CD14-positive monocyte (primary cell): ENCODE measurements at regions not wholly inside any gene's neighbourhood (a gene's known extent, or its start where the extent isn't known, plus 50 kb on each side); places are given as distances from the start of the nearest gene placed in this dataset.

ENCODE experiments used
- DNase-seq, 3 donors: peaks; one replicate each; pipeline ENCODE4 v3.0.0-alpha.2; 2011 to 2022
- H2AFZ ChIP-seq: 2 replicates; pipeline ENCODE4 v1.6.0; 2012; ENCODE audit warnings: mild to moderate bottlenecking, low read depth, low read length, inconsistent platforms; ENCODE audit not compliant: insufficient read depth, poor library complexity, severe bottlenecking
- H3K27ac ChIP-seq, 2 donors: 1 replicate in 1 of 2; 2 replicates in 1 of 2; pipeline ENCODE4 v1.5.1; 2012 to 2013; ENCODE audit warnings: low read length in 2 of 2, control low read depth in 1 of 2, inconsistent platforms in 1 of 2, low read depth in 1 of 2, mild to moderate bottlenecking in 1 of 2
- H3K27me3 ChIP-seq, 2 donors: one replicate each; pipeline versions ENCODE4 v1.6.0 to v1.6.1; 2011 to 2013; ENCODE audit warnings: low read length in 2 of 2; ENCODE audit not compliant: control insufficient read depth in 2 of 2, insufficient read depth in 2 of 2
- H3K36me3 ChIP-seq, 2 donors: replicated peaks in 1 of 2; 1 replicate in 1 of 2; 2 replicates in 1 of 2; pipeline versions ENCODE4 v1.5.1 to v1.6.1; 2012 to 2013; ENCODE audit warnings: low read length in 2 of 2, control low read depth in 1 of 2, inconsistent platforms in 1 of 2, mild to moderate bottlenecking in 1 of 2; ENCODE audit not compliant: insufficient read depth in 2 of 2, control insufficient read depth in 1 of 2
- H3K4me1 ChIP-seq, 2 donors: 1 replicate in 1 of 2; 2 replicates in 1 of 2; pipeline versions ENCODE4 v1.5.1 to v1.6.1; 2012 to 2013; ENCODE audit warnings: low read length in 2 of 2, control low read depth in 1 of 2, inconsistent platforms in 1 of 2, mild to moderate bottlenecking in 1 of 2, moderate library complexity in 1 of 2; ENCODE audit not compliant: insufficient read depth in 2 of 2, control insufficient read depth in 1 of 2
- H3K4me2 ChIP-seq: replicated peaks from 2 replicates; pipeline ENCODE3; 2012; ENCODE audit warnings: low read length, moderate library complexity, mild to moderate bottlenecking; ENCODE audit not compliant: poor library complexity, severe bottlenecking; ENCODE audit errors: extremely low read depth
- H3K4me3 ChIP-seq, 3 experiments: fragments of 200-600 bp in 1 of 3; sonication (generic) in 1 of 3; replicated peaks in 1 of 3; 1 replicate in 2 of 3; 2 replicates in 1 of 3; pipeline ENCODE4 v1.5.1; 2011 to 2013; ENCODE audit warnings: low read length in 3 of 3, mild to moderate bottlenecking in 3 of 3, control low read depth in 2 of 3, low read depth in 2 of 3, inconsistent platforms in 1 of 3, moderate library complexity in 1 of 3
- H3K79me2 ChIP-seq: 2 replicates; pipeline ENCODE4 v1.6.0; 2012; ENCODE audit warnings: mild to moderate bottlenecking, control low read depth, inconsistent platforms, low read length, moderate library complexity; ENCODE audit not compliant: insufficient read depth
- H3K9ac ChIP-seq: 2 replicates; pipeline ENCODE4 v1.6.0; 2017; ENCODE audit warnings: low read length, mild to moderate bottlenecking; ENCODE audit not compliant: insufficient read depth, poor library complexity, severe bottlenecking
- H3K9me3 ChIP-seq, 2 donors: replicated peaks in 1 of 2; 1 replicate in 1 of 2; 2 replicates in 1 of 2; pipeline versions ENCODE4 v1.5.1 to v1.6.1; 2012 to 2013; ENCODE audit warnings: low read length in 2 of 2, control low read depth in 1 of 2; ENCODE audit not compliant: control insufficient read depth in 1 of 2, insufficient read depth in 1 of 2
- H4K20me1 ChIP-seq: 2 replicates; pipeline ENCODE4 v1.6.0; 2012; ENCODE audit warnings: mild to moderate bottlenecking, low read length, control low read depth, moderate library complexity; ENCODE audit not compliant: insufficient read depth
- H3K27ac Mint-ChIP-seq, 7 donors: one replicate each; pipeline ENCODE4 v1.8.0; 2020; ENCODE audit warnings: mild to moderate bottlenecking in 7 of 7, mixed read lengths in 7 of 7, moderate library complexity in 6 of 7, inconsistent platforms in 2 of 7
- H3K27me3 Mint-ChIP-seq, 3 donors: one replicate each; pipeline ENCODE4 v1.8.0; 2021 to 2022; ENCODE audit warnings: low read depth in 3 of 3, mild to moderate bottlenecking in 3 of 3, mixed read lengths in 3 of 3, moderate library complexity in 3 of 3, inconsistent platforms in 1 of 3
- H3K36me3 Mint-ChIP-seq, 2 donors: one replicate each; pipeline ENCODE4 v1.8.0; 2020; ENCODE audit warnings: mixed read lengths in 2 of 2, inconsistent platforms in 1 of 2, mild to moderate bottlenecking in 1 of 2
- H3K4me1 Mint-ChIP-seq: one replicate; pipeline ENCODE4 v1.8.0; 2020; ENCODE audit warnings: mild to moderate bottlenecking, mixed read lengths
- H3K4me3 Mint-ChIP-seq, 2 donors: one replicate each; pipeline ENCODE4 v1.8.0; 2020; ENCODE audit warnings: mild to moderate bottlenecking in 2 of 2, mixed read lengths in 2 of 2, moderate library complexity in 1 of 2
- H3K9me3 Mint-ChIP-seq, 7 donors: one replicate each; pipeline ENCODE4 v1.8.0; 2020 to 2022; ENCODE audit warnings: mixed read lengths in 7 of 7, mild to moderate bottlenecking in 6 of 7, moderate library complexity in 6 of 7, inconsistent platforms in 2 of 7
- WGBS: methylation state at CpG from one replicate; pipeline ENCODE4 v1.1.5; 2013; ENCODE audit warnings: missing lambda C conversion rate; ENCODE audit not compliant: insufficient coverage; 5-methylcytosine and 5-hydroxymethylcytosine counted together
- intact Hi-C, 2 donors: fragments of 100-400 bp; cut with micrococcal nuclease; formaldehyde crosslinking; loops; one replicate each; pipeline versions ENCODE4 v1.15.0 to v1.15.1; 2023
- TF ChIP-seq, protein P1 (sequence below): fragments of 200-600 bp; IDR thresholded peaks from one replicate; pipeline ENCODE4 v1.8.0; 2022; ENCODE audit warnings: antibody characterized with exemption, mild to moderate bottlenecking

DNA sequence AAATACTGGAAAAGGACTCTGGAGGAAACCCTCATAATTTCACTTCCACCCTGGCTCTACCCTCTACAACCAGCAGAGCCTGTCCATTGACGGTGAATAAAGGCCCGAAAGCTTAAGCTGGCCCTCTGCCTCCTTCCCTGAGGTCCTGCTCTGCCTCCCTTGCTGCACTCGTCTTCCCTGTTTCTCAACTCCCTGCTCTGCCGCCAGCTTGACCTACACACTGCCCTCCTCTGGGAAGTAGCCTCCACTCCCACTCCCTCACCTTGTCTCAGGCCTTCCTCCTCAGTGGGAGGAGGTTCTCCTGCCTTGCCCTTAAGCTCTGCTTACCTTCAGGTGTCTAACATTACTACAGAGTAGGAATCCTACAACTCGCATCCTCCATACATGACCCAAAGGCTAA is 608.6 kb upstream of the NR3C2 start:
- H3K27me3 ChIP-seq = no peaks in the 10 kb centered on the region
- H3K4me2 ChIP-seq = no peak overlapping the region
- H3K4me3 Mint-ChIP-seq = no peak overlapping the region
- no peak overlapping the region for H2AFZ ChIP-seq
- no peak overlapping the region for H3K27ac ChIP-seq
- H3K36me3 ChIP-seq = no peaks in the 10 kb centered on the region
- no peak overlapping the region for H3K9ac ChIP-seq
- H4K20me1 ChIP-seq = no peaks in the 10 kb centered on the region
- WGBS = 86% methylated on average over 4 of the region's 5 CpGs
- no peaks in the 10 kb centered on the region for H3K79me2 ChIP-seq
- no peaks in the 10 kb centered on the region for H3K36me3 Mint-ChIP-seq
- no peak overlapping the region for H3K27ac Mint-ChIP-seq
- TF ChIP-seq, protein P1, sequence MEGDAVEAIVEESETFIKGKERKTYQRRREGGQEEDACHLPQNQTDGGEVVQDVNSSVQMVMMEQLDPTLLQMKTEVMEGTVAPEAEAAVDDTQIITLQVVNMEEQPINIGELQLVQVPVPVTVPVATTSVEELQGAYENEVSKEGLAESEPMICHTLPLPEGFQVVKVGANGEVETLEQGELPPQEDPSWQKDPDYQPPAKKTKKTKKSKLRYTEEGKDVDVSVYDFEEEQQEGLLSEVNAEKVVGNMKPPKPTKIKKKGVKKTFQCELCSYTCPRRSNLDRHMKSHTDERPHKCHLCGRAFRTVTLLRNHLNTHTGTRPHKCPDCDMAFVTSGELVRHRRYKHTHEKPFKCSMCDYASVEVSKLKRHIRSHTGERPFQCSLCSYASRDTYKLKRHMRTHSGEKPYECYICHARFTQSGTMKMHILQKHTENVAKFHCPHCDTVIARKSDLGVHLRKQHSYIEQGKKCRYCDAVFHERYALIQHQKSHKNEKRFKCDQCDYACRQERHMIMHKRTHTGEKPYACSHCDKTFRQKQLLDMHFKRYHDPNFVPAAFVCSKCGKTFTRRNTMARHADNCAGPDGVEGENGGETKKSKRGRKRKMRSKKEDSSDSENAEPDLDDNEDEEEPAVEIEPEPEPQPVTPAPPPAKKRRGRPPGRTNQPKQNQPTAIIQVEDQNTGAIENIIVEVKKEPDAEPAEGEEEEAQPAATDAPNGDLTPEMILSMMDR = no peak
- H3K9me3 ChIP-seq = no peaks in the 10 kb centered on the region
- intact Hi-C loops = no loop called here
- H3K4me3 ChIP-seq = no peak overlapping the region
- H3K9me3 Mint-ChIP-seq = peaks cover 0 to 2% (median 0%) of the 10 kb centered on the region in 7 donors
- DNase-seq = no peak
- no peaks in the 10 kb centered on the region for H3K4me1 ChIP-seq
- H3K4me1 Mint-ChIP-seq = no peaks in the 10 kb centered on the region
- H3K27me3 Mint-ChIP-seq = no peaks in the 10 kb centered on the region

GRCh38 chr4:149048451-149049143 is 606.4 kb upstream of the NR3C2 start:
- H3K4me1 Mint-ChIP-seq = no peaks in the 10 kb centered on the region
- H3K27me3 Mint-ChIP-seq = no peaks in the 10 kb centered on the region
- Histone ChIP-seq H4K20me1 (no peaks in the 10 kb centered on the region), H2AFZ (no peak overlapping the region), H3K27ac (no peak overlapping the region), H3K36me3 (no peaks in the 10 kb centered on the region), H3K27me3 (no peaks in the 10 kb centered on the region), H3K9me3 (no peaks in the 10 kb centered on the region), H3K79me2 (no peaks in the 10 kb centered on the region), H3K4me3 (no peak overlapping the region), H3K4me2 (no peak overlapping the region), H3K9ac (no peak overlapping the region), H3K4me1 (no peaks in the 10 kb centered on the region)
- no peak for DNase-seq
- no CpG with 5 or more reads among the region's 3 CpGs for WGBS
- TF ChIP-seq, protein P1 = no peak
- peaks cover 0 to 9% (median 2%) of the 10 kb centered on the region in 7 donors for H3K9me3 Mint-ChIP-seq
- H3K36me3 Mint-ChIP-seq = no peaks in the 10 kb centered on the region
- intact Hi-C loops = no loop called here
- H3K27ac Mint-ChIP-seq = no peak overlapping the region
- no peak overlapping the region for H3K4me3 Mint-ChIP-seq
